GF-D8 (cell line): ENCODE measurements at regions not wholly inside any gene's neighbourhood (a gene's known extent, or its start where the extent isn't known, plus 50 kb on each side); places are given as distances from the start of the nearest gene placed in this dataset.
"Not testable (repeated sequence)": the region's sequence is repeated elsewhere in the genome, so short reads cannot be mapped to it uniquely, and the experiment has no call there.

Experiments
- DNase-seq: peaks from one replicate; lab custom pipeline; 2025; lab: John Stamatoyannopoulos, UW

DNA sequence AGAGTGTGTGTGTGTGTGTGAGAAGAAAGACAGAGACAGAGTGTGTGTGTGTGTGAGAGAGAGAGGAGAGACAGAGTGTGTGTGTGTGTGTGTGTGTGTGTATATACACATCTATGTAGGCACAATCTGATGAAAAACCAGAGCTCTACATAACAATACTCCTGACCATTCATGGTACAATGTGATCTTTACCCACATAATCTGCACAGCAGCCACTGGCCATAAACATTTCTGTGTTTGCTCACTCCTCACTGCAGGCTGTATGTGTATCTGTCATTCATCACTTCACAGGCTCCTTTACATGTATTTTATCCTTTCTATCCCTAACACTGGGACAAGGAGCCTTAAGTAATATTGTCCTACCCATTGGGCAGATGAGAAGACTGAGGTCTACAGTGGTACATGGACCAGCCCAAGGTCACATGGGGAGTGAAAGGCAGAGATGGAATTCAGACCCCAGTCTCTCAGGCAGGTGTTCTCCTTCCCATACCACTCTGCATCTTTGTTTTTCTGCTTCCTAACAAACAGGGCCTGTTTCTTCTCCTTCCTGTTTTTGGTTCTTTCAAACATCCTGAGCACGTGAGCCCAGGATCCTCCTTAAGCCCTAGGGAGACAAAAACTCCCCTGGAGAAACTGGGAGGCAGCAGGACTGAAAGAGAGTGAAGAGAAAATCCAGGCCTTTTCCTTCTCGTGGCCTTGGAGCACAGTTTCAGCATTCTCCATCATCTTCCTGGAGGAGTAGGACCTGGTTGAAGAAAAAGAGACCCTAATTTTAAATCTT lies 201.7 kb upstream of the MSX2 start:
- DNase-seq: no peak

- DNase-seq: no peak
Measured at GRCh38 chr5:174523311-174524071, 200.9 kb upstream of the MSX2 start.

DNA sequence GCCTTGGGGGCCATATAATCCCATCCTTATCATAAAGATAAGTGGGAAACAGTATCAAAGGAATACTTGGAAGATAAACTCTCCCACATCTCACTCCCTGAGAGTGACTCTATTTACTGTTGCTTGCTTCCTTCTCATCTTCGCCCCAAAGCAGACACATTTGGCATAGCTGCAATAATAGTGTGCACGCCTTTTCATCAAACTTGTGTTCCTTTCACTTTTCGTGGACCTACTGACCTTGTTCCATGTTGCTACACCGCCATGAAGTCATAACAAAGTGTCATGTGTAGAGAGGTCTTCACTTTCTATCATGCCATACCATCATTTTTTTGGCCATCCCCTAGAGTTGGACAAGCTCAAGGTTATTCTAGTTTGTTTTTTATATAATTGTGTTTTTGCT lies 200.0 kb upstream of the MSX2 start:
- DNase-seq: no peak

- no peak for DNase-seq
Measured at GRCh38 chr5:174526177-174526576, 198.2 kb upstream of the MSX2 start.

DNA sequence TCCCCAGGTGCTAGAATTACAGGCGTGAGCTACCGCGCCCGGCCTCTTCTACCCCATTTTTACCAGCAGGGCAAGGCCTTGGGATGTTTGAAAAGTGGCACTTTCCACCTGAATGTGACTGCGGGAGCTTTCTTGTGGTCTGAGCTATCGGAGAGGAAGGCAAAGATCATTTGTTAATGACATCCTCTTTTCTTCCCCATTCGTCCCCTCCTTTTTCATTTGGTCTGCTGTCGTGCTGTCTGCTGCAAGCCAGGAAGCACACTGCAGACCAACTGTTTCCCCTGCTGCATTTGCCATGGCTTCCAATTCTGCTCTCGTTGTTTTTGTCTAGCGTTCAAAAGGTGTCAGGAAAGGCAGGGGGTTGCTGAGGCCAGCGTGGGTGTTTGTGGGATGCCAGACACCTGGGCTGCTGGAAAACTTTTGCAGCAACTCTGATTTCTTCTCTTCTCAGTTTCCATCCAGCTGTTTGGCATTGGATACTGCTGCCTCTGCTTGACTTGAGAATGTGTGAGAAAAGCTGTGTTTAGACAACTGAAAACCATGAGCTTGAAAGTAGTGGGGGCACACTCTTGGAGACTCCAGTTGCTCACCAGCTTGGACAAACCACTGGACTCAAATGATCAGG lies 196.4 kb upstream of the MSX2 start:
- DNase-seq: no peak

- DNase-seq: no peak
Measured at GRCh38 chr5:174528821-174529544, 195.4 kb upstream of the MSX2 start.

DNA sequence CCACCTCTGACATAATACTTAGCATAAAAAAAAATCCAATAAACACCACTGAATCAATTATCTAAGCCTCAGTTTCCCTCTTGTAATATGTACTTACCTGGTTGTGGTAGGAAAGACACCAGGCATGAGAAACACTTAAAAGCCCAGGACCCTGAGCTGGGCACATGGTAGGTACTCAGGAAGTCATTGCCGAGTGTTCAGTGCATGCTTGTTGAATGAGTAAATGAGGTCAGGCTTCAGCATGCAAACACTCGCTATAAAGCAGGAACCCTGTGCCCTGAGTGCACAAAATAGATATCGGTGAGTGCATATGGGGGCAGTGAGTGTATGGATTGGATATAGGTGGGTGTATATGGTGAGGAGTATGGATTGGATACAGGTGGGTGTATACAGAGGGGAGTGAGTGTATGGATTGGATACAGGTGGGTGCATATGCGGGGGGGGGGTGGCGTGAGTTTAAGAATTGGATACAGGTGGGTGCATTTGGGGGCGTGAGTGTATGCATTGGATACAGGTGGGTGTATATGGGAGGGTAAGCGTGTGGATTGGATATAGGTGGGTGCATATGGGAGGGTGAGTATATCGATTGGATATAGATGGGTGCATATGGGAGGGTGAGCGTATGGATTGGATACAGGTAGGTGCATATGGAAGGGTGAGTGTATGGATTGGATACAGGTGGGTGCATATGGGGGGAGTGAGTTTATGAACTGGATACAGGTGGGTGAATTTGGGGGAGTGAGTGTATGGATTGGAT lies 194.3 kb upstream of the MSX2 start:
- DNase-seq: no peak

GRCh38 chr5:174531782-174532191 lies 192.6 kb upstream of the MSX2 start:
- DNase-seq: no peak

GRCh38 chr5:174532455-174533453 lies 191.6 kb upstream of the MSX2 start:
- DNase-seq: peak; percentile 62

DNA sequence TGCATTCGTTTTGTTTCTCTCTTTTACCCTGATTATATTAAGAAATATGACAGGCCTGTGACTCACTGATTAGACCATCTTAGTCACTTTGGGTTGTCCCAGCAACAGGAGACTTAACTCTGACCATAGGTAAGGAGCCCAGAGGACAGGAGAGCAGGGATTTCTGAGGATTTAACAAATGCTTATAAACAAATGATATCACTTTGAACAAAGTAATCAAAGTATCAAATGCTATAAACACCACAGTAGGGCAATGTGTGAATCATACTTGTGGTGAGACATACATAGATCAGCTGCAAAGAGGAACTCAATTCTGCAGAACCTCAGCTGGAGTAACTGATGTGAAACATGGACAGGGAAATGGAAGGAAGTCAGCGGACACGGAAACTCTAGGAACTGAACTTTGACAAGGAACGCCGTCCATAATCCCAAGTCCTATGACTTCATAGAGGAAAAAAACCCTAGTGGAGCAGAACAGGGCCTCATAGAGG lies 190.6 kb upstream of the MSX2 start:
- DNase-seq: no peak

- DNase-seq: no peak
Measured at GRCh38 chr5:174535669-174536068, 188.7 kb upstream of the MSX2 start.

- DNase-seq: not testable (repeated sequence)
Measured at GRCh38 chr5:174539823-174540222, 184.6 kb upstream of the MSX2 start.

DNA sequence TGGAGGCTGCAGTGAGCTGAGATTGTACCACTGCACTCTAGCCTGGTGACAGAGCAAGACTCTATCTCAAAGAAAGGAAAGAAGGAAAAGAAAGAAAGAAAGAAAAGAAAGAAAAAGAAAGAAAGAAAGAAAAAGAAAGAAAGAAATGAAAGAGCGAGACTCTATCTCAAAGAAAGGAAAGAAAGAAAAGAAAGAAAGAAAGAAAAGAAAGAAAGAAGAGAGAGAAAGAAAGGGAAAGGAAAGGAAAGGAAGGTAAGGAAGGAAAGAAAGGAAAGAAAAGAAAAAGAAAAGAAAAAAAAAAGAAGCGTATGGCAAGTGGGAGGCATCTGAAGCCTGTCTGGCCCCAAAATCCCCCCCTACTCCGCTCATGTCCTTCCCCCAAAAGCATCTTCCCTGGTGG lies 182.3 kb upstream of the MSX2 start:
- DNase-seq: no peak

DNA sequence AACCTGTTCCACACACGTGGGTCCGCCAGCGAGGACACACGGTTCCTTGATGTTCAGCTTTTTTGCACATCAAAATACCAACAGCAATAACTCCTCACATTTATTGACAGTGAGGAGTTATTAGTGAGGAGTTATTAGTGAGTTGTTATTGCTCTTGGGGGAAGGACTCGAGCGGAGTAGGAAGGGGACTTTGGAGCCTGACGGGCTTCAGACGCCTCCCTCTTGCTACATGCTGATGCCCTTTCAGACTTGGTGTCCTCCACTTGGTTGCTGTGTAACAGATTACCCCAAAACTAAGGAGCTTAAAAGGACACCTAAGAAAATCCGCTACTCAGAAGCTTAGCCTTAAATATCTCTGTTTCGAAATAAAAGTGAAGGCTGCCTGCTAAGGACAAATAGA lies 181.9 kb upstream of the MSX2 start:
- DNase-seq: no peak

DNA sequence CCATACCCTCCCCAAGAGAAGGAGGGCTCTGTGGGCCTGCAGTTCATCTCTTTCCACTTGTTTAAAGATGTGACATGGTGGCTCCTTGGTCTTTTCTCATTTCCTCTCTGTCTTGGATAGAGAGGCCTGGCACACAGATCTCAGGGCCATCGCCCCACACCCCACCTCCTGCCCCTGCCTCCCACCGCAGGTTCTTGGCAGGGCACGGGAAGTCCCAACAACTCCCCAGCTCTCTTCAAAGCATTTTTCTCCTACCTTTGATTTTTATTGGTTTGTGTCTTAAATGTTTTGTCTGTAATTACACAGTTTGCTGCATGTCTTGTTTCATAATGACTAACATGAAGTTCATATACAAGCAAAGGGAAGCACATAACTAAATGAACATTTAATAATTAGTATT lies 178.5 kb upstream of the MSX2 start:
- no peak for DNase-seq

GRCh38 chr5:174547814-174548213 lies 176.6 kb upstream of the MSX2 start:
- DNase-seq: no peak

- no peak for DNase-seq
Measured at GRCh38 chr5:174549254-174549653, 175.1 kb upstream of the MSX2 start.

DNA sequence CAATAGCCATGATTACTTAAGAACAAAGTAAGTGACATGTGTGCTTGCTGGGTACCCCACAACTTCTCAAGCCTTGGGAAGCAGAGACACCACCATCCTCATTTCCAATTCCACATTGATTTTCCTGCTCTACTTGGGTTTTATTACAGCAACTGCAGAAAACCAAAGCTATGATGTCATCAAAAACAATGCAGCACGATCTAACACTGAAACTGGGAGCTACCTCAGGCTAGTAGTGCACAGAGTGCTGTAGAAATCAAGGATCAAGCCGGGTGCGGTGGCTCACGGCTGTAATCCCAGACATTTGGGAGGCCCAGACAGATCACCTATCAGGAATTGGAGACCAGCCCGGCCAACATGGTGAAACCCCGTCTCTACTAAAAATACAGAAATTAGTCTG lies 174.4 kb upstream of the MSX2 start:
- DNase-seq: no peak

GRCh38 chr5:174552428-174552827 lies 172.0 kb upstream of the MSX2 start:
- no peak for DNase-seq

DNA sequence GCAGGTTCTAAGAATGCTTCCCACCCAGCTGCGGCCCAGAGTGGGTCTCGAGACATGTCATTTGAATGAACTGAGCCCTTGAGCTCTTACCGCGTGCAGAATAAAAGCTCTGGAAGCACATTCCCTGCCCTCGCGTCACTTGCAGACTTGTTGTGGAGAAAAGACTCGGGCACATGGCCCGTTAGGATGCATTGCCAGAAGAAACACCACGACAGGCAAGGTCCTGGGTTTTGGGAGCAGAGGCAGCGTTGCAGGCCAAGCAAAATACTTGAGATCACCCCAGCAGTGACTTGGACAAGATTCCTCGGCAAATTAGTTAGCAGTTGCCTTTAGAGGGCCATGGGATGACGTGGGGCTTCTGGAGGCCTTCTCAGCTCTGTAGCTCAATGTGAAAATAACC lies 170.8 kb upstream of the MSX2 start:
- DNase-seq: no peak
